AG04450 (cell line): ENCODE measurements at regions not wholly inside any gene's neighbourhood (a gene's known extent, or its start where the extent isn't known, plus 50 kb on each side); places are given as distances from the start of the nearest gene placed in this dataset.

Source experiments
- CTCF ChIA-PET: fragments of 300-600, 350-600 bp; formaldehyde crosslinking; extraction: SDS; loops from one replicate; lab custom pipeline; 2022; ENCODE audit warnings: antibody characterized with exemption, inconsistent platforms; lab: Charles Lee
- POLR2A ChIA-PET: fragments of 350-600 bp; formaldehyde crosslinking; extraction: SDS; loops from one replicate; lab custom pipeline; 2021; ENCODE audit warnings: antibody characterized with exemption, inconsistent platforms; lab: Yijun Ruan, JAX
- DNase-seq: peaks from one replicate; pipeline ENCODE4 v3.0.0-alpha.2; 2011; ENCODE audit warnings: low read depth, low spot score
- H3K27ac ChIP-seq: one replicate; pipeline ENCODE4 v1.5.1; 2012; ENCODE audit warnings: low read depth, low read length, control low read depth
- H3K27me3 ChIP-seq: one replicate; pipeline ENCODE4 v1.6.0; 2012; ENCODE audit warnings: low read length; ENCODE audit not compliant: control insufficient read depth, insufficient read depth
- H3K4me3 ChIP-seq: 2 replicates; pipeline ENCODE4 v1.5.1; 2011; ENCODE audit warnings: mild to moderate bottlenecking, low read depth, low read length, control low read depth
- H3K9me3 ChIP-seq: 2 replicates; pipeline ENCODE4 v1.5.1; 2012; ENCODE audit warnings: low read length; ENCODE audit not compliant: control insufficient read depth, insufficient read depth
- CTCF ChIP-seq: IDR thresholded peaks from 2 replicates; pipeline ENCODE4 v1.5.1; 2011; ENCODE audit warnings: low read depth, low read length, control low read depth, inconsistent platforms

GRCh38 chr2:84078471-84078870 lies 380.6 kb downstream of the SUCLG1 start:
- POLR2A ChIA-PET, result no interaction called here
- TF ChIP-seq CTCF, result no peak
- Histone ChIP-seq H3K27ac (no peak overlapping the region), H3K4me3 (no peak overlapping the region), H3K9me3 (no peaks in the 10 kb centered on the region), H3K27me3 (no peaks in the 10 kb centered on the region)
- no peak for DNase-seq
- CTCF ChIA-PET, result interaction anchor here (1.0 kb wide), 1 partner anchor 56 kb away, joined by 5 read pairs; no protein-coding TSS in a partner anchor

- DNase-seq, result no peak
- no peak overlapping the region for H3K27ac ChIP-seq
- POLR2A ChIA-PET, result no interaction called here
- no peaks in the 10 kb centered on the region for H3K9me3 ChIP-seq
- no peaks in the 10 kb centered on the region for H3K27me3 ChIP-seq
- CTCF ChIA-PET, result no interaction called here
- no peak overlapping the region for H3K4me3 ChIP-seq
- peak; percentile 46 for TF ChIP-seq CTCF
These were observed 381.6 kb downstream of the SUCLG1 start for GRCh38 chr2:84077496-84077895.

GRCh38 chr2:84071050-84071449 lies 388.0 kb downstream of the SUCLG1 start:
- TF ChIP-seq CTCF, result no peak
- Histone ChIP-seq H3K9me3 (no peaks in the 10 kb centered on the region), H3K27me3 (no peaks in the 10 kb centered on the region), H3K4me3 (no peak overlapping the region), H3K27ac (no peak overlapping the region)
- ChIA-PET POLR2A (no interaction called here), CTCF (no interaction called here)
- DNase-seq, result no peak

GRCh38 chr2:84065857-84066256 lies 393.2 kb downstream of the SUCLG1 start:
- TF ChIP-seq CTCF, result no peak
- Histone ChIP-seq H3K27ac (no peak overlapping the region), H3K4me3 (no peak overlapping the region), H3K27me3 (no peaks in the 10 kb centered on the region), H3K9me3 (no peaks in the 10 kb centered on the region)
- CTCF ChIA-PET, result no interaction called here
- DNase-seq, result no peak
- POLR2A ChIA-PET, result no interaction called here

- no peak for DNase-seq
- Histone ChIP-seq H3K4me3 (no peak overlapping the region), H3K9me3 (no peaks in the 10 kb centered on the region), H3K27ac (no peak overlapping the region), H3K27me3 (no peaks in the 10 kb centered on the region)
- ChIA-PET CTCF (no interaction called here), POLR2A (no interaction called here)
- TF ChIP-seq CTCF, result no peak
These were observed 401.0 kb downstream of the SUCLG1 start for GRCh38 chr2:84057917-84058560.
